ENCODE measurements at regions not wholly inside any gene's neighbourhood (a gene's known extent, or its start where the extent isn't known, plus 50 kb on each side); places are given as distances from the start of the nearest gene placed in this dataset.
"Not testable (repeated sequence)": the region's sequence is repeated elsewhere in the genome, so short reads cannot be mapped to it uniquely, and the experiment has no call there.

- no peak for DNase-seq
Measured at GRCh38 chr11:91100427-91100826, 877.6 kb upstream of the CHORDC1 start.

GRCh38 chr11:91097083-91097482 is 874.2 kb upstream of the CHORDC1 start:
- DNase-seq, result no peak

- no peak for DNase-seq
Measured at GRCh38 chr11:91093141-91093540, 870.3 kb upstream of the CHORDC1 start.

GRCh38 chr11:91091563-91091962 is 868.7 kb upstream of the CHORDC1 start:
- no peak for DNase-seq

- no peak for DNase-seq
Measured at GRCh38 chr11:91086028-91086427, 863.2 kb upstream of the CHORDC1 start.

- DNase-seq, result no peak
Measured at GRCh38 chr11:91082255-91082654, 859.4 kb upstream of the CHORDC1 start.

- DNase-seq, result peak; percentile 73
Measured at GRCh38 chr11:91081440-91082043, 858.7 kb upstream of the CHORDC1 start.

GRCh38 chr11:91078221-91078620 is 855.4 kb upstream of the CHORDC1 start:
- DNase-seq, result no peak

- DNase-seq, result no peak
Measured at GRCh38 chr11:91075032-91075695, 852.3 kb upstream of the CHORDC1 start.

GRCh38 chr11:91067666-91068065 is 844.8 kb upstream of the CHORDC1 start:
- no peak for DNase-seq

- no peak for DNase-seq
Measured at GRCh38 chr11:91066456-91067047, 843.7 kb upstream of the CHORDC1 start.

- not testable (repeated sequence) for DNase-seq
Measured at GRCh38 chr11:91063399-91063798, 840.5 kb upstream of the CHORDC1 start.

GRCh38 chr11:91047882-91048281 is 825.0 kb upstream of the CHORDC1 start:
- DNase-seq, result no peak

GRCh38 chr11:91046261-91046660 is 823.4 kb upstream of the CHORDC1 start:
- no peak for DNase-seq

GRCh38 chr11:91041626-91042025 is 818.8 kb upstream of the CHORDC1 start:
- no peak for DNase-seq

- peak; percentile 28 for DNase-seq
Measured at GRCh38 chr11:91023731-91024130, 800.9 kb upstream of the CHORDC1 start.

- no peak for DNase-seq
Measured at GRCh38 chr11:91011503-91011902, 788.7 kb upstream of the CHORDC1 start.

GRCh38 chr11:91005458-91005857 is 782.6 kb upstream of the CHORDC1 start:
- DNase-seq, result no peak

GRCh38 chr11:90997241-90997640 is 774.4 kb upstream of the CHORDC1 start:
- no peak for DNase-seq

GRCh38 chr11:90972159-90972558 is 749.3 kb upstream of the CHORDC1 start:
- DNase-seq, result not testable (repeated sequence)

- no peak for DNase-seq
Measured at GRCh38 chr11:90947930-90948329, 725.1 kb upstream of the CHORDC1 start.

- no peak for DNase-seq
Measured at GRCh38 chr11:90930252-90930651, 707.4 kb upstream of the CHORDC1 start.

- no peak for DNase-seq
Measured at GRCh38 chr11:90919332-90919731, 696.5 kb upstream of the CHORDC1 start.

- no peak for DNase-seq
Measured at GRCh38 chr11:90916706-90917105, 693.9 kb upstream of the CHORDC1 start.
